HUES6 (cell line): ENCODE measurements at regions not wholly inside any gene's neighbourhood (a gene's known extent, or its start where the extent isn't known, plus 50 kb on each side); places are given as distances from the start of the nearest gene placed in this dataset.
"Not testable (repeated sequence)": the region's sequence is repeated elsewhere in the genome, so short reads cannot be mapped to it uniquely, and the experiment has no call there.

ENCODE experiments used
- H3K27ac ChIP-seq: 2 replicates; pipeline ENCODE4 v1.7.0; 2013; ENCODE audit warnings: low read depth, mild to moderate bottlenecking, low read length, inconsistent platforms
- H3K27me3 ChIP-seq: 2 replicates; pipeline ENCODE4 v1.6.1; 2013; ENCODE audit warnings: low read length; ENCODE audit not compliant: control insufficient read depth, insufficient read depth
- H3K36me3 ChIP-seq: 2 replicates; pipeline ENCODE4 v1.6.1; 2013; ENCODE audit warnings: low read length; ENCODE audit not compliant: control insufficient read depth, insufficient read depth
- H3K4me1 ChIP-seq: 2 replicates; pipeline ENCODE4 v1.6.1; 2013; ENCODE audit warnings: low read length; ENCODE audit not compliant: control insufficient read depth, insufficient read depth
- H3K4me3 ChIP-seq: 2 replicates; pipeline ENCODE4 v1.5.1; 2013; ENCODE audit warnings: low read depth, low read length
- H3K9ac ChIP-seq: one replicate; pipeline ENCODE4 v1.6.1; 2013; ENCODE audit warnings: mild to moderate bottlenecking, low read length
- H3K9me3 ChIP-seq: 2 replicates; pipeline ENCODE4 v1.6.1; 2013; ENCODE audit warnings: low read depth, low read length; ENCODE audit not compliant: control insufficient read depth, insufficient read depth

GRCh38 chr5:121479337-121479736 is 372.3 kb upstream of the FTMT start:
- Histone ChIP-seq H3K4me1 (peaks cover 28% of the 10 kb centered on the region), H3K36me3 (no peaks in the 10 kb centered on the region), H3K27ac (peak overlapping the region; percentile 74; the same call in 1 of the 2 replicates), H3K9ac (no peak overlapping the region), H3K4me3 (no peak overlapping the region), H3K9me3 (no peaks in the 10 kb centered on the region), H3K27me3 (no peaks in the 10 kb centered on the region)

DNA sequence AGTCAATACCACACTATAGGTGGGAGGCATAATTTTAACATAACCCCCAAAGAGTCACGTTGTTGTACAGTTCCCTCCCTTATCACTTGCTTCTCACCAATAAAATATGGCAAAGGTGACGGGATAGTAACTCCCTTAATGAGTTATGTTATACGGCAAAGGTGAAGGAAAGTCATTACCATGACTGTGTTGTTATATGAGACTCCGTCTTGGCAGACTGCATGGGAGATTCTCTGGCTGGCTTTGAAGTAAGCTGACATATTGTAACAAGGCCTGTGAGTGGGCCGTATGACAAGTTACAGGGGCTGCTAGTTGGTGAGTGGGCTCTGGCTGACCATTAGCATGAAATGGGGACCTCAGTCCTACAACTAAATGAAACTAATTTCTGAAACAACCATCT is 366.4 kb upstream of the FTMT start:
- Histone ChIP-seq H3K36me3 (no peaks in the 10 kb centered on the region), H3K4me3 (no peak overlapping the region), H3K27ac (no peak overlapping the region), H3K27me3 (no peaks in the 10 kb centered on the region), H3K9me3 (no peaks in the 10 kb centered on the region), H3K9ac (no peak overlapping the region), H3K4me1 (no peaks in the 10 kb centered on the region)

- not testable (repeated sequence) for H3K27me3 ChIP-seq, H3K4me3 ChIP-seq, H3K4me1 ChIP-seq, H3K9me3 ChIP-seq, H3K27ac ChIP-seq, H3K9ac ChIP-seq, H3K36me3 ChIP-seq
Observed at GRCh38 chr5:121485999-121486398, 365.7 kb upstream of the FTMT start.

DNA sequence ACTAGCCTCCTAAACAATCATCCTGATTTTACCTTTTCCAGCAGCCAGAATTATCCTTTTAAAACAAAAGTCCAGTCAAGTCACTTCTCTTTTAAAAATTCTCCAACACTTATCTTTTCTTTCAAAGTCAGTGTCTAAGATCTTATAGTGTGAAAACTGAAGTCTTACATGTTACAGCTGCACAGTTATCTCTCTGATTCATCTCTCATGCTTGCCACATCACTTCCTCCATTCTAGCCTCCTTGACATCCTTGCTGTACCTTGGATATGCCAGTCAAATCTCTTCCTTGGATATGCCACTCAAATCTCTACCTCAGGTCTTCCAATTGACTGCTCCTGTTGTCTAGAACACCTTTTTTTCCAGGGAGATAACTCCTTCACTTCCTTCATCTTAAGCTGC is 361.7 kb upstream of the FTMT start:
- Histone ChIP-seq H3K27me3 (no peaks in the 10 kb centered on the region), H3K4me3 (no peak overlapping the region), H3K27ac (no peak overlapping the region), H3K9ac (no peak overlapping the region), H3K36me3 (no peaks in the 10 kb centered on the region), H3K9me3 (no peaks in the 10 kb centered on the region), H3K4me1 (no peaks in the 10 kb centered on the region)

GRCh38 chr5:121497176-121497575 is 354.5 kb upstream of the FTMT start:
- Histone ChIP-seq H3K4me1 (peaks cover 11% of the 10 kb centered on the region), H3K9ac (no peak overlapping the region), H3K36me3 (no peaks in the 10 kb centered on the region), H3K9me3 (no peaks in the 10 kb centered on the region), H3K4me3 (no peak overlapping the region), H3K27ac (no peak overlapping the region), H3K27me3 (no peaks in the 10 kb centered on the region)

- H3K36me3 ChIP-seq = no peaks in the 10 kb centered on the region
- peaks cover 15% of the 10 kb centered on the region for H3K4me1 ChIP-seq
- no peaks in the 10 kb centered on the region for H3K9me3 ChIP-seq
- H3K27ac ChIP-seq = 0 out of 2 replicates have a peak overlapping the region, but pooled peaks have one; percentile 11
- H3K4me3 ChIP-seq = no peak overlapping the region
- H3K9ac ChIP-seq = no peak overlapping the region
- H3K27me3 ChIP-seq = no peaks in the 10 kb centered on the region
Observed at GRCh38 chr5:121500310-121500709, 351.4 kb upstream of the FTMT start.

DNA sequence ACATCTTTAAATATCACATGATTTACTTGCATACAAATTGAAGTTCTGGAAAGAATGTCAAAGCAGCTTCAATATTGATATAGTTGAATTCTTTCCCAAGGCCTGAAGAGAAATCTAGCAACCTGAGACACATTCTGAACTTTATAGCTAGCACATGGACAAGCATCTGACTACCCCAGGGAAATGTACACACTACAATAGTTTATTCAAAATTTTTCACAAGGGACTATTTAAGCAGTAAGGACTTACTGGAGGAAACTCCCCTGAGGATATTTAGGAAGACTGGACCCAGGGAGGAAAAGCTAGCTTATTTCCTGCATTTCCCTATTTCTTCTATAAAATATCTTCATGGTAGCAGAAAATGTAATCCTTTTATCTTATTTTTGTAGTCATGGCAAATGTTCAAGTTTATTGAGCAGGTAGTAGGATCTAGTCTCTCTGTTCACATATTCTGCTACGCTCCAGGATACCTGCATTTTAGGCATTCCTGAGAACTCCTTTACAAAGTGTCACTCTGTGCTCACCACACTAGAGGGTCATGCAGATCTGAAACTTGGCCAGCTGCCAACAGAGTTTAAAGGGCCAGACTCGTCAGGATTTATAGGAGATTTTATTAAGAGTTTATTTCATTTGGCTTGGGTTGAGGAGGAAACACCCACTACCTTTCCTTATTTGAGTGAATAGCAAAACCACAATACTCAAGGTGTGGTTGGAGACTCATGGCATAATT is 348.4 kb upstream of the FTMT start:
- H3K27me3 ChIP-seq = no peaks in the 10 kb centered on the region
- no peak overlapping the region for H3K9ac ChIP-seq
- no peaks in the 10 kb centered on the region for H3K36me3 ChIP-seq
- no peaks in the 10 kb centered on the region for H3K9me3 ChIP-seq
- peaks cover 15% of the 10 kb centered on the region for H3K4me1 ChIP-seq
- peak overlapping the region; percentile 12; the same call in 1 of the 2 replicates for H3K27ac ChIP-seq
- no peak overlapping the region for H3K4me3 ChIP-seq

DNA sequence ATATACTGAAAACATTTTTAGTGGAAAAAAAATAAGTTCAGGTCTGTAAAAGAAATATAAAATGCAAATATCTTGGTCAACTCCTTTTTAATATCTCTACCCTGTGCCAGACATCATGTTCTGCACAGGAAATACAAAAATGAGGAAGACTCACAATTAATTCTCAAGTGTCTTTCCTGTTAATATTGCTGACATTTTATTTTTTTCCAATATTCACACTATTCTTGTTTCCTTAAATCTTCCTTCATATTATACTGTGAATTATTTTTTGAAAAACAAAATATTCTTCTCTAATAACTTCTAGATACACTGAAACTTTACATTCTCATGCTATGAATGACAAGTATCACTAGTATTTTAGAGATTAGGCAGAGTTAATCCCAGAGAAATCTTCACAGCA is 334.7 kb upstream of the FTMT start:
- Histone ChIP-seq H3K4me3 (no peak overlapping the region), H3K9ac (no peak overlapping the region), H3K27me3 (no peaks in the 10 kb centered on the region), H3K4me1 (no peaks in the 10 kb centered on the region; the same call in 1 of the 2 replicates), H3K36me3 (no peaks in the 10 kb centered on the region), H3K9me3 (no peaks in the 10 kb centered on the region), H3K27ac (no peak overlapping the region)

DNA sequence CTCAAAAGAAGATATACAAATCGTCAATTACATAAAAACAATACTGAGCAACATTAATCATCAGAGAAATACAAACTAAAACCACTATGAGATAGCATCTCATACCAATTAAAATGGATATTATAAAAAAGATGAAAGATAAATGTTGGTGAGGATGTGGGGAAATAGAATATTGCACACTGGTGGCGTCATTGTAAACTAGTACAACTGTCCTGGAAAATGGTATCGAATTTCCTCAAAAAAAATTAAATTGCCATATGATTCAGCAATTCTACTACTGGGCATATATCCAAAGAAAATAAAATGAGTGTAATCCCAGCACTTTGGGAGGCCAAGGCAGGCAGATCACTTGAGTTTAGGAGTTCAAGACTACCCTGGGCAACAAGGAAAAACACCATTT is 326.0 kb upstream of the FTMT start:
- Histone ChIP-seq H3K27me3 (no peaks in the 10 kb centered on the region), H3K9me3 (no peaks in the 10 kb centered on the region), H3K4me3 (no peak overlapping the region), H3K27ac (no peak overlapping the region), H3K36me3 (no peaks in the 10 kb centered on the region), H3K9ac (no peak overlapping the region), H3K4me1 (no peaks in the 10 kb centered on the region)

GRCh38 chr5:121526908-121527307 is 324.8 kb upstream of the FTMT start:
- H3K4me1 ChIP-seq = no peaks in the 10 kb centered on the region
- no peaks in the 10 kb centered on the region for H3K36me3 ChIP-seq
- no peak overlapping the region for H3K9ac ChIP-seq
- H3K9me3 ChIP-seq = no peaks in the 10 kb centered on the region
- H3K27me3 ChIP-seq = no peaks in the 10 kb centered on the region
- no peak overlapping the region for H3K27ac ChIP-seq
- no peak overlapping the region for H3K4me3 ChIP-seq

- H3K9ac ChIP-seq = no peak overlapping the region
- no peak overlapping the region for H3K27ac ChIP-seq
- H3K4me3 ChIP-seq = no peak overlapping the region
Observed at GRCh38 chr5:121533814-121534213, 317.9 kb upstream of the FTMT start.

More at GRCh38 chr5:121533814-121534213, 317.9 kb upstream of the FTMT start:
- Histone ChIP-seq H3K4me1 (no peaks in the 10 kb centered on the region), H3K27me3 (no peaks in the 10 kb centered on the region), H3K9me3 (no peaks in the 10 kb centered on the region), H3K36me3 (no peaks in the 10 kb centered on the region)
